ENCODE measurements at regions not wholly inside any gene's neighbourhood (a gene's known extent, or its start where the extent isn't known, plus 50 kb on each side); places are given as distances from the start of the nearest gene placed in this dataset.

DNA sequence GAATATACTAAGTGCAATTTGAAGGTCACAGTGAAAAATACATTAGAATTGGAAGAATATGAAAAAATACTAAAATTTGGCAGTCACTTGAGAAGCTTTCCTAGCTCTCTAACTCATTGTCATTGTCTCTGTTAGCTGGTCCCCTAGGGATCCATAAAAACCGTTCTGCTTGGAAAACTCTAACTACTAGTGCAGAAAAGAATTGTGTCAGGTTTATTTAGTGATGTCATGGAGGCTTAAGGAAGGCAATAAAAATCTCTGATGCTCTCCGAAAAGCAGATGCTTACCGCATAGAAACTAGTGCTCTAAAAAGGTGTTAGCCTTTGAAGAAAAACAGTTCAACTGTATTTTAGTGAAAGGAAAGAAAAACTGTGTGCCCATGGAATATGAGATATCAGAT is 150.1 kb upstream of the DLGAP1 start:
- Mint-ChIP-seq H3K4me1 (ENCODE audit: low read depth) (no peaks in the 10 kb centered on the region), H3K4me3 (ENCODE audit: unreplicated experiment) (no peak overlapping the region), H3K36me3 (ENCODE audit: low read depth) (no peaks in the 10 kb centered on the region), H3K9me3 (ENCODE audit: low read depth) (no peaks in the 10 kb centered on the region), H3K27ac (ENCODE audit: unreplicated experiment) (no peak overlapping the region), H3K27me3 (ENCODE audit: low read depth) (peaks cover 5% of the 10 kb centered on the region)
- DNase-seq (ENCODE audit: low spot score) = no peak
- TF ChIP-seq CTCF (IDR thresholded peaks at IDR 0.05) = no peak

DNA sequence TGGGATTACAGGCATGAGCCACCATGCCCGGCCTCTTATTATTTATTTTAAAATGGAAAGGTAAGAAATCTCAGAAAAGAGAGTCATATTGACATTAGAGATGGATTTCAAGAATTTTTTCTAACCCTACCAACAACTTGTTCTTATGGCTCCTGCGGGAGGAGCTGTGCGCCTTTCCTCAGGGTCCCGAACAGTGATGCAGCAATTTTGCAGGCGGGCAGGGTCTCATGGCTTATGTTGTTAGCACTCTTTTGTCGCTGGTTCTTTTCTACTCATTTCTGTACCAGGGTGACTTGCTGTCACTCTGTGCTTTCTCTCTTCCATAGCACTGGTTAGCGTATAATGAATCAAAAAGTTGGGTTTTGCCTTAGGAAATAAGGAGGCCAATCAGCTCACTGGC is 148.8 kb upstream of the DLGAP1 start:
- H3K27ac Mint-ChIP-seq (ENCODE audit: unreplicated experiment) = no peak overlapping the region

GRCh38 chr18:4599312-4599711 is 144.2 kb upstream of the DLGAP1 start:
- Mint-ChIP-seq H3K4me3 (ENCODE audit: unreplicated experiment) (no peak overlapping the region), H3K27ac (ENCODE audit: unreplicated experiment) (no peak overlapping the region), H3K36me3 (ENCODE audit: low read depth) (no peaks in the 10 kb centered on the region), H3K4me1 (ENCODE audit: low read depth) (no peaks in the 10 kb centered on the region), H3K27me3 (ENCODE audit: low read depth) (no peaks in the 10 kb centered on the region), H3K9me3 (ENCODE audit: low read depth) (no peaks in the 10 kb centered on the region)
- TF ChIP-seq CTCF (IDR thresholded peaks at IDR 0.05) = no peak
- no peak for DNase-seq (ENCODE audit: low spot score)

More for the DNA sequence above, 148.8 kb upstream of the DLGAP1 start:
- no peak for TF ChIP-seq CTCF (IDR thresholded peaks at IDR 0.05)
- peaks cover 5% of the 10 kb centered on the region for H3K27me3 Mint-ChIP-seq (ENCODE audit: low read depth)
- no peaks in the 10 kb centered on the region for H3K36me3 Mint-ChIP-seq (ENCODE audit: low read depth)
- H3K9me3 Mint-ChIP-seq (ENCODE audit: low read depth) = no peaks in the 10 kb centered on the region
- DNase-seq (ENCODE audit: low spot score) = no peak
- no peak overlapping the region for H3K4me3 Mint-ChIP-seq (ENCODE audit: unreplicated experiment)
- no peaks in the 10 kb centered on the region for H3K4me1 Mint-ChIP-seq (ENCODE audit: low read depth)

- Mint-ChIP-seq H3K27ac (ENCODE audit: unreplicated experiment) (no peak overlapping the region), H3K27me3 (ENCODE audit: low read depth) (no peaks in the 10 kb centered on the region), H3K36me3 (ENCODE audit: low read depth) (no peaks in the 10 kb centered on the region), H3K9me3 (ENCODE audit: low read depth) (no peaks in the 10 kb centered on the region), H3K4me1 (ENCODE audit: low read depth) (no peaks in the 10 kb centered on the region), H3K4me3 (ENCODE audit: unreplicated experiment) (no peak overlapping the region)
- DNase-seq (ENCODE audit: low spot score) = no peak
- no peak for TF ChIP-seq CTCF (IDR thresholded peaks at IDR 0.05)
Measured at GRCh38 chr18:4597301-4597700, 142.2 kb upstream of the DLGAP1 start.

DNA sequence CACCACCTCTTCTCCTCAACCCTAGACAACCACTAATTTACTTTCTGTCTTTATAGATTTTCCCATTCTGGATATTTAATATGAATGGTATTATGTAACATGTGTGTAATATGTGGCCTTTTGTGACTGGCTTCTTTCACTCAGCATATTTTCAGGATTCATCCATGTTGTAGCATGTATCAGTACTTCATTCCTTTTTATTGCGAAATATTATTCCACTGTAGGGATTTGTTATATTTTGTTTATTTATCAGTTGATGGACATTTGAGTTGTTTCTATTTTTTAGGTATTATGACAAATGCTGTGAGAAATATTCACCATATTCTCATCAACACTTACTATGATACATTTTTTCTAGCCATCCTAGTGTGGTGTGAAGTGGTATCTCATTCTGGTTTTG is 138.8 kb upstream of the DLGAP1 start:
- no peak for DNase-seq (ENCODE audit: low spot score)
- H3K4me3 Mint-ChIP-seq (ENCODE audit: unreplicated experiment) = no peak overlapping the region
- no peaks in the 10 kb centered on the region for H3K27me3 Mint-ChIP-seq (ENCODE audit: low read depth)
- no peaks in the 10 kb centered on the region for H3K36me3 Mint-ChIP-seq (ENCODE audit: low read depth)
- TF ChIP-seq CTCF (IDR thresholded peaks at IDR 0.05) = no peak
- no peak overlapping the region for H3K27ac Mint-ChIP-seq (ENCODE audit: unreplicated experiment)
- no peaks in the 10 kb centered on the region for H3K9me3 Mint-ChIP-seq (ENCODE audit: low read depth)
- H3K4me1 Mint-ChIP-seq (ENCODE audit: low read depth) = no peaks in the 10 kb centered on the region
